Heart left ventricle (tissue), 13 donors: ENCODE measurements at regions not wholly inside any gene's neighbourhood (a gene's known extent, or its start where the extent isn't known, plus 50 kb on each side); places are given as distances from the start of the nearest gene placed in this dataset.

Source experiments
- POLR2A ChIP-seq, 2 donors: fragments of 450-650 bp; IDR thresholded peaks; one replicate each; pipeline ENCODE4 v1.6.1; 2017; ENCODE audit warnings: antibody characterized with exemption in 2 of 2, mild to moderate bottlenecking in 2 of 2, moderate library complexity in 2 of 2
- TF ChIP-seq, protein P1 (sequence below), 12 donors: fragments of 200-600 bp; sonication (generic) in 4 of 12; IDR thresholded peaks; one replicate each; pipeline versions ENCODE4 v1.5.0 to v1.8.0; 2018 to 2022; ENCODE audit warnings: antibody characterized with exemption in 12 of 12, mild to moderate bottlenecking in 5 of 12
- donor health status: ischemic (EF 13 %, LVEDD 7.1; RV severe dilation, severe dysfunction).
- donor health status: DM: no; HTN: yes; CAD: no.
- donor health status: DM: no; HTN: no; CAD: no.
- donor health status: ischemic (EF 25% LVEDD 6.9; RV normal size, moderate dysfunction).
- donor health status: ischemic (EF 25% LVEDD 5.7; RV mildly dilated, moderate dysfunction).
- donor health status: ischemic (EF 35%, LVEDD 5.7; RV mildly dilated, moderate dysfunction).
- donor health status: nonischemic (EF 11% LVEDD 7.7; RV severe dilation, severe dysfunction).
- donor health status: DM: yes; HTN: yes; CAD: no.
- donor health status: PGD.
- donor health status: ischemic (EF 29% LVEDD 5.4; RV normal size, mild dysfunction).
- donor health status: nonischemic (EF 23%, LVEDD 6.1; RV moderate dilation, normal function).

DNA sequence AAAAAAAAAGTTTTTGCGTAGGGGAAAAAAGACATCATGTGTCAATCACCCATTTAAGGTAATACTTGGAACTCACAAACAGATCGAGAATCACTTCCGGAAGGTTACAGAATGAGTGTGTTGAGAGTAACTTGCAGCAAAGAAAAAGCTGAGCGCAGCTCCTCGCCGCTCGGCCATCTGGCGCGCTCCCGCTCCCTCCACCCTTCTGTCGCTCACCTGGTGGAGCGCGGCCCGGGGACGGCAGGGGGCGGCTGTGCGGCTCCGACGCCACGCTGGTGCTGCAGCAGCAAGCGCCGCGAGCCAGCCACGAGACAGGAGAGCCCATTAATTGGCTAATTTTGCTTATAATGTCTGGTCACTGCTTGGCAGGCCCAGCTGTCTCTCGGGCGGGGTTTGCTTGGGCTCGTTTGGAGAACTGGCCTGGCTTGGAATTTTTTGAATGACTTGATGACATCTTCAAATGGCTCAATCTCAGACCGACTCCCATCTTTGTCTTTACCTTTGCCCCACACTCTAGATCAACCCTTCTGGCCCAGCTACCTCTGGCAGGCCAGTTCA lies 601.8 kb downstream of the CCDC171 start:
- TF ChIP-seq POLR2A (IDR thresholded peaks at IDR 0.05) = no peak
- TF ChIP-seq, protein P1, sequence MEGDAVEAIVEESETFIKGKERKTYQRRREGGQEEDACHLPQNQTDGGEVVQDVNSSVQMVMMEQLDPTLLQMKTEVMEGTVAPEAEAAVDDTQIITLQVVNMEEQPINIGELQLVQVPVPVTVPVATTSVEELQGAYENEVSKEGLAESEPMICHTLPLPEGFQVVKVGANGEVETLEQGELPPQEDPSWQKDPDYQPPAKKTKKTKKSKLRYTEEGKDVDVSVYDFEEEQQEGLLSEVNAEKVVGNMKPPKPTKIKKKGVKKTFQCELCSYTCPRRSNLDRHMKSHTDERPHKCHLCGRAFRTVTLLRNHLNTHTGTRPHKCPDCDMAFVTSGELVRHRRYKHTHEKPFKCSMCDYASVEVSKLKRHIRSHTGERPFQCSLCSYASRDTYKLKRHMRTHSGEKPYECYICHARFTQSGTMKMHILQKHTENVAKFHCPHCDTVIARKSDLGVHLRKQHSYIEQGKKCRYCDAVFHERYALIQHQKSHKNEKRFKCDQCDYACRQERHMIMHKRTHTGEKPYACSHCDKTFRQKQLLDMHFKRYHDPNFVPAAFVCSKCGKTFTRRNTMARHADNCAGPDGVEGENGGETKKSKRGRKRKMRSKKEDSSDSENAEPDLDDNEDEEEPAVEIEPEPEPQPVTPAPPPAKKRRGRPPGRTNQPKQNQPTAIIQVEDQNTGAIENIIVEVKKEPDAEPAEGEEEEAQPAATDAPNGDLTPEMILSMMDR (IDR thresholded peaks at IDR 0.05) = peak in 9 of 12 donors; percentile 13 to 48 (median 36)
